ENCODE measurements at regions not wholly inside any gene's neighbourhood (a gene's known extent, or its start where the extent isn't known, plus 50 kb on each side); places are given as distances from the start of the nearest gene placed in this dataset.

- H3K36me3 ChIP-seq (ENCODE audit: control insufficient read depth in 2 of 2, insufficient read depth in 1 of 2, low read length in 2 of 2), result no peaks in the 10 kb centered on the region
- H3K4me1 ChIP-seq (ENCODE audit: control insufficient read depth, insufficient read depth, low read length), result no peaks in the 10 kb centered on the region
- CTCF ChIA-PET, result interaction anchor here (0.5 kb wide), 1 partner anchor 60 kb away, joined by 3 read pairs; no protein-coding TSS in a partner anchor
- no peaks in the 10 kb centered on the region for H3K9me3 ChIP-seq (ENCODE audit: control insufficient read depth, insufficient read depth, low read depth, low read length)
- POLR2A ChIA-PET, result no interaction called here
- no peak for TF ChIP-seq CTCF (tag by site-specific recombination; IDR thresholded peaks at IDR 0.05)
- no peak for TF ChIP-seq ZBTB44 (tag by site-specific recombination; IDR thresholded peaks at IDR 0.05)
- no peak overlapping the region for H3K27ac ChIP-seq (ENCODE audit: extremely low read depth, low read depth, low read length)
- no peak overlapping the region for H3K4me3 ChIP-seq (ENCODE audit: low read depth, low read length)
Measured at GRCh38 chr2:7278984-7279383, 361.8 kb downstream of the RNF144A start.

- Histone ChIP-seq H3K27ac (ENCODE audit: extremely low read depth, low read depth, low read length) (no peak overlapping the region), H3K4me1 (ENCODE audit: control insufficient read depth, insufficient read depth, low read length) (no peaks in the 10 kb centered on the region), H3K4me3 (ENCODE audit: low read depth, low read length) (no peak overlapping the region), H3K36me3 (ENCODE audit: control insufficient read depth in 2 of 2, insufficient read depth in 1 of 2, low read length in 2 of 2) (no peaks in the 10 kb centered on the region), H3K9me3 (ENCODE audit: control insufficient read depth, insufficient read depth, low read depth, low read length) (no peaks in the 10 kb centered on the region)
- CTCF ChIA-PET, result no interaction called here
- POLR2A ChIA-PET, result no interaction called here
- no peak for TF ChIP-seq ZNF501 (tag by site-specific recombination; IDR thresholded peaks at IDR 0.05)
- no peak for TF ChIP-seq ZNF174 (tag by site-specific recombination; IDR thresholded peaks at IDR 0.05)
- no peak for TF ChIP-seq ZNF341 (tag by site-specific recombination; IDR thresholded peaks at IDR 0.05; ENCODE audit: low read depth)
- TF ChIP-seq ZNF664 (tag by site-specific recombination; IDR thresholded peaks at IDR 0.05), result no peak
- TF ChIP-seq ZNF350 (tag by site-specific recombination; IDR thresholded peaks at IDR 0.05), result no peak
- no peak for TF ChIP-seq YY1 (tag by site-specific recombination; IDR thresholded peaks at IDR 0.05)
- no peak for TF ChIP-seq ZNF654 (tag by site-specific recombination; IDR thresholded peaks at IDR 0.05; ENCODE audit: low read depth)
- no peak for TF ChIP-seq FEZF1 (tag by site-specific recombination; IDR thresholded peaks at IDR 0.05)
- no peak for TF ChIP-seq ZFP41 (tag by site-specific recombination; IDR thresholded peaks at IDR 0.05; ENCODE audit: borderline replicate concordance)
- TF ChIP-seq KLF17 (tag by site-specific recombination; IDR thresholded peaks at IDR 0.05), result no peak
- TF ChIP-seq SP2 (tag by site-specific recombination; IDR thresholded peaks at IDR 0.05), result no peak
- no peak for TF ChIP-seq ZNF211 (tag by site-specific recombination; IDR thresholded peaks at IDR 0.05; ENCODE audit: low read depth)
- no peak for TF ChIP-seq ZNF830 (tag by site-specific recombination; IDR thresholded peaks at IDR 0.05; ENCODE audit: low read depth)
- TF ChIP-seq ZNF521 (tag by site-specific recombination; IDR thresholded peaks at IDR 0.05), result no peak
- TF ChIP-seq KLF8 (tag by site-specific recombination; IDR thresholded peaks at IDR 0.05), result no peak
- no peak for TF ChIP-seq ZNF510 (tag by site-specific recombination; IDR thresholded peaks at IDR 0.05; ENCODE audit: insufficient replicate concordance)
- no peak for TF ChIP-seq ZNF266 (tag by site-specific recombination; IDR thresholded peaks at IDR 0.05; ENCODE audit: low read depth)
- TF ChIP-seq ZNF610 (tag by site-specific recombination; IDR thresholded peaks at IDR 0.05; ENCODE audit: borderline replicate concordance), result no peak
Measured at GRCh38 chr2:7279421-7279949, 362.3 kb downstream of the RNF144A start.
